HL-60 (cell line): ENCODE measurements at regions not wholly inside any gene's neighbourhood (a gene's known extent, or its start where the extent isn't known, plus 50 kb on each side); places are given as distances from the start of the nearest gene placed in this dataset.

ENCODE experiments used
- DNase-seq, 2 experiments: peaks; one replicate each; pipeline ENCODE4 v3.0.0-alpha.2; 2010 to 2020; ENCODE audit warnings: low read depth in 1 of 2, low spot score in 1 of 2
- H3K27ac ChIP-seq: fragments of 250-450 bp; sonication (Bioruptor Pico); replicated peaks from 2 replicates; pipeline ENCODE4 v1.5.1; 2020; ENCODE audit warnings: mild to moderate bottlenecking, moderate library complexity
- H3K27me3 ChIP-seq: fragments of 250-450 bp; sonication (Bioruptor Pico); 2 replicates; pipeline ENCODE4 v1.5.1; 2021; ENCODE audit warnings: mild to moderate bottlenecking, moderate library complexity; ENCODE audit not compliant: insufficient read depth, poor library complexity, severe bottlenecking
- H3K4me3 ChIP-seq: replicated peaks from 2 replicates; pipeline ENCODE4 v1.5.1; 2011; ENCODE audit warnings: mild to moderate bottlenecking, control low read depth, low read length; ENCODE audit not compliant: insufficient read depth
- GABPA ChIP-seq: IDR thresholded peaks from 2 replicates; pipeline ENCODE4 v1.6.1; 2012; ENCODE audit warnings: low read depth
- POLR2AphosphoS5 ChIP-seq: IDR thresholded peaks from 2 replicates; pipeline ENCODE4 v1.6.1; 2012; ENCODE audit warnings: low read depth
- SPI1 ChIP-seq: IDR thresholded peaks from 2 replicates; pipeline ENCODE4 v1.6.1; 2012; ENCODE audit warnings: low read depth, mild to moderate bottlenecking, borderline replicate concordance
- TF ChIP-seq, protein P1 (sequence below): IDR thresholded peaks from one replicate; pipeline ENCODE4 v1.5.1; 2011; ENCODE audit warnings: low read length, control low read depth, inconsistent platforms; ENCODE audit not compliant: insufficient read depth
- TF ChIP-seq, protein P2 (sequence below): IDR thresholded peaks from 2 replicates; pipeline ENCODE4 v1.6.1; 2012; ENCODE audit warnings: low read depth; ENCODE audit not compliant: insufficient replicate concordance

DNA sequence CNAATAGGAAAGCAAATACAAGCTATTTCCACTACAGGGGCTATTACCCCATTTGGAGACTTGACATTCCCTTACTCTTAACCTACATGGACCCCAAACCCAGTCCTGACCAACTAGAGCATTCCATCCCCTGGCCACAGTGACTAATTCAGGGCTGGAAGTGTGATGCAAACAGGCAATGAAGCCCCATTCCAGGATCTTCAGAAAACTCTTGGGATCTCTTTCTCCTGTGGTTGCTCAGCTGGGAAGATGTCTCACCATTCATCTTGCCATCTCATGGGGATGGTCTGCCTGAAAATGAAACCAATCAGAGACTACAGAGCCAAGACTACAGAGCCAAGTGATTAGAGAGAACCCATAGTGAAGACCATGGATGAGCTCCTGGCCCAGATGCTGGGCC lies 206.2 kb downstream of the ZNF365 start:
- Histone ChIP-seq H3K27ac (no peak overlapping the region), H3K4me3 (no peak overlapping the region), H3K27me3 (no peaks in the 10 kb centered on the region)
- TF ChIP-seq GABPA (no peak), POLR2AphosphoS5 (no peak), SPI1 (no peak)
- TF ChIP-seq, protein P1, sequence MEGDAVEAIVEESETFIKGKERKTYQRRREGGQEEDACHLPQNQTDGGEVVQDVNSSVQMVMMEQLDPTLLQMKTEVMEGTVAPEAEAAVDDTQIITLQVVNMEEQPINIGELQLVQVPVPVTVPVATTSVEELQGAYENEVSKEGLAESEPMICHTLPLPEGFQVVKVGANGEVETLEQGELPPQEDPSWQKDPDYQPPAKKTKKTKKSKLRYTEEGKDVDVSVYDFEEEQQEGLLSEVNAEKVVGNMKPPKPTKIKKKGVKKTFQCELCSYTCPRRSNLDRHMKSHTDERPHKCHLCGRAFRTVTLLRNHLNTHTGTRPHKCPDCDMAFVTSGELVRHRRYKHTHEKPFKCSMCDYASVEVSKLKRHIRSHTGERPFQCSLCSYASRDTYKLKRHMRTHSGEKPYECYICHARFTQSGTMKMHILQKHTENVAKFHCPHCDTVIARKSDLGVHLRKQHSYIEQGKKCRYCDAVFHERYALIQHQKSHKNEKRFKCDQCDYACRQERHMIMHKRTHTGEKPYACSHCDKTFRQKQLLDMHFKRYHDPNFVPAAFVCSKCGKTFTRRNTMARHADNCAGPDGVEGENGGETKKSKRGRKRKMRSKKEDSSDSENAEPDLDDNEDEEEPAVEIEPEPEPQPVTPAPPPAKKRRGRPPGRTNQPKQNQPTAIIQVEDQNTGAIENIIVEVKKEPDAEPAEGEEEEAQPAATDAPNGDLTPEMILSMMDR = no peak
- TF ChIP-seq, protein P2, sequence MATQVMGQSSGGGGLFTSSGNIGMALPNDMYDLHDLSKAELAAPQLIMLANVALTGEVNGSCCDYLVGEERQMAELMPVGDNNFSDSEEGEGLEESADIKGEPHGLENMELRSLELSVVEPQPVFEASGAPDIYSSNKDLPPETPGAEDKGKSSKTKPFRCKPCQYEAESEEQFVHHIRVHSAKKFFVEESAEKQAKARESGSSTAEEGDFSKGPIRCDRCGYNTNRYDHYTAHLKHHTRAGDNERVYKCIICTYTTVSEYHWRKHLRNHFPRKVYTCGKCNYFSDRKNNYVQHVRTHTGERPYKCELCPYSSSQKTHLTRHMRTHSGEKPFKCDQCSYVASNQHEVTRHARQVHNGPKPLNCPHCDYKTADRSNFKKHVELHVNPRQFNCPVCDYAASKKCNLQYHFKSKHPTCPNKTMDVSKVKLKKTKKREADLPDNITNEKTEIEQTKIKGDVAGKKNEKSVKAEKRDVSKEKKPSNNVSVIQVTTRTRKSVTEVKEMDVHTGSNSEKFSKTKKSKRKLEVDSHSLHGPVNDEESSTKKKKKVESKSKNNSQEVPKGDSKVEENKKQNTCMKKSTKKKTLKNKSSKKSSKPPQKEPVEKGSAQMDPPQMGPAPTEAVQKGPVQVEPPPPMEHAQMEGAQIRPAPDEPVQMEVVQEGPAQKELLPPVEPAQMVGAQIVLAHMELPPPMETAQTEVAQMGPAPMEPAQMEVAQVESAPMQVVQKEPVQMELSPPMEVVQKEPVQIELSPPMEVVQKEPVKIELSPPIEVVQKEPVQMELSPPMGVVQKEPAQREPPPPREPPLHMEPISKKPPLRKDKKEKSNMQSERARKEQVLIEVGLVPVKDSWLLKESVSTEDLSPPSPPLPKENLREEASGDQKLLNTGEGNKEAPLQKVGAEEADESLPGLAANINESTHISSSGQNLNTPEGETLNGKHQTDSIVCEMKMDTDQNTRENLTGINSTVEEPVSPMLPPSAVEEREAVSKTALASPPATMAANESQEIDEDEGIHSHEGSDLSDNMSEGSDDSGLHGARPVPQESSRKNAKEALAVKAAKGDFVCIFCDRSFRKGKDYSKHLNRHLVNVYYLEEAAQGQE = no peak
- DNase-seq = no peak

DNA sequence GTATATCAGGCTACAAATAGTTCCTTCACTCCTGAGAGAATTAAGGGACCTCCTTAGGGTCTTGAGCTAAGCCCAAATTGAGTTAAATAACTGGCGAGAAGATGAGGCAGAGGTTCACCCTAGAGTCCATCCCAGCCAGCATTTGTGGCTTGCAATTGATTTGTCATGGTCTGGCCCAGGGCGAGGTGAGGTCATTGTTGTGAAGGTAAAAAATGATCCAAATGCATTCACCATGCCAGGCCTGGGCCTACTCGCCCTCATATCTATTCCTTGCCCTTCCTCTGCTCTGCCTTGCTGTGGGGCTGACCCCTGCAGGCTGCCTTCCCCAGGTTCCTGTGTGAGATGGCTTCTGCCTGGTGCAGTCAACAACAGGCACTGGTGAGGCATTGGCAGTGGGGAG lies 207.2 kb downstream of the ZNF365 start:
- TF ChIP-seq POLR2AphosphoS5 = no peak
- no peak for TF ChIP-seq GABPA
- TF ChIP-seq, protein P2 = no peak
- no peak for TF ChIP-seq SPI1
- TF ChIP-seq, protein P1 = no peak
- Histone ChIP-seq H3K27ac (no peak overlapping the region), H3K27me3 (no peaks in the 10 kb centered on the region), H3K4me3 (no peak overlapping the region)
- no peak for DNase-seq

DNA sequence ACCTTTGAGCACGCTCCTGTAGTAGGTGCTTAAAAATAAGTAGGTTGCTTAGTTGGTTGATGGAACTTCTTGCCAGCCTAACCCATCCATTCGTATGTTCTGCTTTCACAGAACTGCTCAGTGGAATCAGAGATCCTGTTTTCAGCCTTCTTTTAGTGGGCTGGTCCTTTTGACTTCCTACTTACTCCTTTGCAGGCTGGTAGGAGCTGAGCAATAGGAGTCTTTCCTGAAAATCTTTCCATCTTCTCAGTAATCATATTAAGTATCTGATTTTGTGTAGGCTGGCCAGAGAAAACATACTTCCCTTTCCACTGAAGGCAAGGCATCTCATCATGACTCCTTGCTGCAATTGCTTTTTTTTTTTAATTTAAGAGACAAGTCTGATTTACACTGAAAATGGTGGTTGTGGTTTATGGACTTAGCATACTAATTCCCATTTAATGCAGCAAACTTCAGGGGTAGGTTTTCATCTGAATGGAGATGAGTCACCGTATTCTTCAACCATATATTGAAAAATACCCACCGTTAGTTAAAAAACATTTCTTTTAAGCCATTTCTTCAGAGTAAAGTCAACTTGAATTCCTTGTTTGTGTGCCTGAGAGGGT lies 208.0 kb downstream of the ZNF365 start:
- no peaks in the 10 kb centered on the region for H3K27me3 ChIP-seq
- TF ChIP-seq SPI1 (no peak), POLR2AphosphoS5 (no peak), GABPA (no peak)
- TF ChIP-seq, protein P1 = no peak
- TF ChIP-seq, protein P2 = no peak
- no peak overlapping the region for H3K4me3 ChIP-seq
- no peak for DNase-seq
- H3K27ac ChIP-seq = no peak overlapping the region
